SU-DHL-6 (cell line): ENCODE measurements at regions not wholly inside any gene's neighbourhood (a gene's known extent, or its start where the extent isn't known, plus 50 kb on each side); places are given as distances from the start of the nearest gene placed in this dataset.

Experiments
- CTCF ChIP-seq: fragments of 200-600 bp; sonication (generic); IDR thresholded peaks from one replicate; pipeline ENCODE4 v1.5.1; 2017; ENCODE audit warnings: antibody characterized with exemption, mild to moderate bottlenecking, low read length, moderate library complexity; ENCODE audit not compliant: insufficient read depth, poor library complexity, severe bottlenecking
- EZH2phosphoT487 ChIP-seq: fragments of 200-600 bp; sonication (generic), shearing (Covaris generic); conservative IDR thresholded peaks from 2 replicates; pipeline ENCODE4 v1.6.1; 2018; ENCODE audit warnings: mild to moderate bottlenecking, antibody characterized with exemption, low read length, moderate library complexity, mixed read lengths

GRCh38 chr15:95944661-95945255 is 385.7 kb upstream of the NR2F2 start:
- TF ChIP-seq CTCF (no peak), EZH2phosphoT487 (no peak)
